ENCODE measurements at regions not wholly inside any gene's neighbourhood (a gene's known extent, or its start where the extent isn't known, plus 50 kb on each side); places are given as distances from the start of the nearest gene placed in this dataset.

- DNase-seq (ENCODE audit: low read depth, low spot score) (no peak), ATAC-seq (no peak)
- no TSS peak for BruUV-seq (replicated peaks)
- H3K4me3 ChIP-seq (replicated peaks in 1 of 2; ENCODE audit: low read depth in 1 of 2, low read length in 2 of 2), result no peak overlapping the region
- H3K9ac ChIP-seq (ENCODE audit: low read length), result no peak overlapping the region
- H3K4me2 ChIP-seq (ENCODE audit: low read length), result no peak overlapping the region
- no peak overlapping the region for H3K27ac ChIP-seq (ENCODE audit: low read depth, low read length)
- no peaks in the 10 kb centered on the region for H3K9me2 ChIP-seq (ENCODE audit: insufficient read depth)
- H3K9me3 ChIP-seq (ENCODE audit: control insufficient read depth in 1 of 2, insufficient read depth in 1 of 2, low read depth in 1 of 2, low read length in 2 of 2), result no peaks in the 10 kb centered on the region
- TF ChIP-seq ZNF274 (IDR thresholded peaks at IDR 0.05; ENCODE audit: low read depth, low read length), result no peak
- TF ChIP-seq EZH2phosphoT487 (IDR thresholded peaks at IDR 0.05; ENCODE audit: borderline replicate concordance), result no peak
- TF ChIP-seq ELF1 (IDR thresholded peaks at IDR 0.05; ENCODE audit: borderline replicate concordance, low read depth), result no peak
- no peak for TF ChIP-seq ZBTB33 (IDR thresholded peaks at IDR 0.05; ENCODE audit: extremely low read depth, insufficient replicate concordance, low read length)
- TF ChIP-seq CTCF (IDR thresholded peaks at IDR 0.05 in 2 of 3, conservative IDR thresholded peaks at IDR 0.05 in 1 of 3; ENCODE audit: borderline replicate concordance in 1 of 3, insufficient read depth in 1 of 3, low read depth in 2 of 3, low read length in 2 of 3), result no peak
- no peak for TF ChIP-seq REST (IDR thresholded peaks at IDR 0.05; ENCODE audit: low read depth)
- TF ChIP-seq EGR1 (IDR thresholded peaks at IDR 0.05; ENCODE audit: low read depth), result no peak
- TF ChIP-seq ZFX (IDR thresholded peaks at IDR 0.05), result no peak
- H4K20me1 ChIP-seq (ENCODE audit: insufficient read depth), result no peaks in the 10 kb centered on the region
- ChIA-PET CTCF (interaction anchor here (1.7 to 2.2 kb wide), 2 partner anchors 536 to 897 kb away, joined by 8 read pairs; no protein-coding TSS in a partner anchor), RAD21 (ENCODE audit: low non-redundant PET in 1 of 2, low total read pairs in 2 of 2, uncharacterized antibody in 2 of 2, unreplicated experiment in 2 of 2) (no interaction called here), POLR2A (no interaction called here)
- H2AFZ ChIP-seq (ENCODE audit: low read depth, low read length, poor library complexity, severe bottlenecking), result no peak overlapping the region
- no peaks in the 10 kb centered on the region for H3K79me2 ChIP-seq (ENCODE audit: insufficient read depth, low read length)
- no peaks in the 10 kb centered on the region for H3K36me3 ChIP-seq (ENCODE audit: control insufficient read depth in 1 of 2, insufficient read depth in 2 of 2, low read length in 2 of 2)
- no peaks in the 10 kb centered on the region for H3K4me1 ChIP-seq (ENCODE audit: control insufficient read depth in 1 of 2, insufficient read depth in 2 of 2, low read length in 2 of 2)
- intact Hi-C loops (cut with micrococcal nuclease), result loop anchor here (2.0 to 5.0 kb wide), 3 partner anchors 375 to 1058 kb away; no protein-coding TSS in a partner anchor
- peaks cover 24% of the 10 kb centered on the region for H3K27me3 ChIP-seq (ENCODE audit: insufficient read depth, low read length)
Observed at GRCh38 chr2:16774091-16774490, 108.5 kb upstream of the CYRIA start.

Data from HCT116 (cell line).